ENCODE measurements at regions not wholly inside any gene's neighbourhood (a gene's known extent, or its start where the extent isn't known, plus 50 kb on each side); places are given as distances from the start of the nearest gene placed in this dataset.

DNA sequence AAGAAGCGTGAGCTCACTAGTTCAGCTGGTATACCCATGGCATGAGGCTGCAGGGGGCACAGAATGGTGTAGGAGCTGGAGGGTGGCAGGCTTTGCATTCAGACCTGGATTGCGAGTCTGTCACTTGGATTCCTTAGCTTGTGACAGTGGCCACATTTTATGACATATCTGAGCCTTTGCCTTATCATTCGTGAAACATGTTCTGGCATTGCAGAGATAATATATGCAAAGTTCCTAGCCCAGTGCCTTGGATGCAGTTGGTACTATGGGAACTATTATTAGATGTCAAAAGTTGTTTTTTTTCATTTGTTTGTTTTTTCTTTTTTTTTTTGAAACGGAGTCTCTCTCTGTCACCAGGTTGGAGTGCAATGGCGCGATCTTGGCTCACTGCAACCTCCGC is 230.7 kb upstream of the PRDM1 start:
- TF ChIP-seq POLR2A (IDR thresholded peaks at IDR 0.05; ENCODE audit: low read depth, low read length) (no peak), POLR2AphosphoS5 (IDR thresholded peaks at IDR 0.05; ENCODE audit: low read depth, low read length) (no peak)

Data from GM12891 (cell line).